HG03095 (cell line): ENCODE measurements at regions not wholly inside any gene's neighbourhood (a gene's known extent, or its start where the extent isn't known, plus 50 kb on each side); places are given as distances from the start of the nearest gene placed in this dataset.

Experiments used
- ATAC-seq: cut with Tn5 transposase; IDR thresholded peaks from one replicate; pipeline ENCODE4 v1.9.1; 2021; ENCODE audit warnings: moderate library complexity; ENCODE audit not compliant: unreplicated experiment

GRCh38 chr3:189554868-189555557, 76.2 kb upstream of the TP63 start:
- no peak for ATAC-seq

DNA sequence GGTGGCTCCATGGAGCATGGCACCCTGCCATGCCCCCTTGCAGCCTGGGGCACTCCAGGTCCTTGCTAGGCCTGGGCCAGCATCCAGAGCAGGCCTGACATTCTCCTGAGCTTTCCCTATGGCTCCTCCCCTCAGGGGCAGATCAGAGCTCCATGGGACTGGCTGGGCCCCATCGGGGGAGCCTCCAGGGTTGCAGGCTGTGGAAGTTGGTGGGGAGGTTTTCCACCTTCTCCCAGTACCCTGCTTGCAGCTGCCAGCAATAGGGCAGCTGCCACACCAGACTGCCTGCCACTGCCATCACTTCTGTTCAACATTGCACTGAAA, 75.7 kb upstream of the TP63 start:
- no peak for ATAC-seq

DNA sequence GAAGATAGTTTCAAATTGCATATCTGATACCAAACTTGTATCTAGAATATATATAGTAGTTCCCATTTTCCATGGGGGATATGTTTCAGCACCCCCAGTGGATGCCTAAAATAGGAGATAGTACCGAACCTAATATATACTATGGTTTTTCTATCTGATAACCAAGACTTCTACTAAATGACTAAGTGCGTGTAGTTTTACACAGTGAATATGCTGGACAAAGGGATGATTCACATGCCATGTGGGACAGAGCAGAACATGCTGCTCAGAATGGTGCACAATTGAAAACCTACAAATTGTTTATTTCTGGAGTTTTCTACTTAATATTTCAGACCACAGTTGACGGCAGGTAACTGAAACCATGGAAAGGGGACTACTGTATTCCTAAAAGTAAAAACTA, 73.4 kb upstream of the TP63 start:
- no peak for ATAC-seq

DNA sequence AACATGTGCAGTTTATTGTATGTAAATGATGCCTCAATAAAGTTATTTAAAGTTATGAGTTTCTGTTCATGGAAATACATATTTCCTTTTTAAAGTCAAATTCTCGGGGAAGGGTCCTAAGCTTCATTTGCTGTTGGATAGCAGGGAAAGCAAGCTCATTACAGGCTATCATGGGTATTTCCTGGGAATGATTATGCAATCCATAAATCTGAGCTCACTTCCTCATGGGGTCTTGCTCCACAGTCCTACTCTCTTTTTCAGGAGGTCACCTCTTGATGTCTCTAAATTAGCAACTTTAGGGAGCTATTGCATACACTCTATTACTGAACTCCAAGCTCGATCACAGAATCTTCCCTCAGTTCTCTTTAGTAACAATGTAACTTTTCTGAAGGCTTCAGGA, 69.9 kb upstream of the TP63 start:
- no peak for ATAC-seq

- ATAC-seq = peak; percentile 79
Measured at GRCh38 chr3:189563853-189564563, 67.2 kb upstream of the TP63 start.

GRCh38 chr3:189566550-189567130, 64.5 kb upstream of the TP63 start:
- no peak for ATAC-seq

- ATAC-seq = peak; percentile 9
Measured at GRCh38 chr3:189567322-189567721, 63.9 kb upstream of the TP63 start.

GRCh38 chr3:189567766-189568420, 63.3 kb upstream of the TP63 start:
- ATAC-seq = peak; percentile 31

DNA sequence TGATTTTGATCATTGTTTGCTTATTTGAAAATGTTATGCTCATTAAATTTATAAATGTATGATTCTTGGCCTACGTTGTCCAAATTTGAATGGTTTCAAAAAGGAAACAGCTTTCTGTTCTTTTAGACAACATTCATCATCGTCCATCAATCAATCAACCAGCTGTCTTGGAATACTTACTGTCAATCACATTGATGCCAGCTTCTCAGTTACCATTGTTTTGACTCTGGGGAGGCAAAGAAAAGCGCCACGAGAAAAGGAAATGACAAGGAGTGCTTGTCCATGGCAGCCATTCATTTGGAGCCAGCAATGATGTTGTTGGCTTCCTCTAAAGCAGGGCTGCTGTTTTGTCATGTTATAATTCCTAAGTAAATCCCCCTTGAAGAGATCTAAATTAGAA, 62.2 kb upstream of the TP63 start:
- no peak for ATAC-seq

- ATAC-seq = no peak
Measured at GRCh38 chr3:189569473-189569872, 61.7 kb upstream of the TP63 start.

DNA sequence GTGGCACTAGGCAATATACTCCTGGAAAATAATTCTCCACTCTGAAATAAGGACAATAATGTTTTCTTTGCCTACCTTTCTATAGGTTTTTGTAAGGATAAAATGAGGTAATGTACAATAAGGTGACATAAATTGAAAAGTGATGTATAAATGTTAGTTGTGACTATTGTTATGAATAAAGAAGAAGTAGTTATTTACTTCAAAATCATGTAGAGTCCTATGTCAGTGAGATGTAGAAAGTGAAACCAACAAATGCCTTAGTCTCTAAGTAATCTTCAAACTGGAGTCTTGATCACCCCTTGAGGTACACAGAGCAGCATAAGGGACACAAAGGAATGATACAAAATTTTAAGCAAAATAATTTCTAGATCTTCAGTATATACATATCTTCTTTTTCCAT, 60.3 kb upstream of the TP63 start:
- peak; percentile 44 for ATAC-seq

- no peak for ATAC-seq
Measured at GRCh38 chr3:189572249-189572648, 58.9 kb upstream of the TP63 start.

- ATAC-seq = peak; percentile 44
Measured at GRCh38 chr3:189573004-189573403, 58.2 kb upstream of the TP63 start.

DNA sequence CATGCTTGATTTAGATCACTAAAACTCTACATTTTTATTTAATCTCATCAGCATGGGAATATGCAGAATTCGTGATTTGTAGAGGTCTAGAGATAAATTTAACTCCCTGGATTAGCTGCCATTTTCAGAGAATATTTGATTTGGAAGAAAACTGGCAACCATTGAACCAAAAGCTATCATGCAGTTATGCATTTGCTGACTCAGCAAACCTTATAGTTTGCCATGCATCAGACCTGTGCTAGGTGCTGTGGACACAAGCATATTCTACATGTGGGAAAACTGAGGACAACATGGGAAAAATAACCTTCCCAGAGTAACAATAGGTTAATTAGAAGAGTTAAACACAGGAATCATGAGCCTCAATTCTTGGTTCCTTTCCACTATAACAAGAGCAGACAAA, 54.7 kb upstream of the TP63 start:
- no peak for ATAC-seq

GRCh38 chr3:189577050-189577951, 53.9 kb upstream of the TP63 start:
- ATAC-seq = no peak

GRCh38 chr3:189580190-189580589, 51.0 kb upstream of the TP63 start:
- ATAC-seq = no peak
